Heart right ventricle (tissue), 16 donors: ENCODE measurements at regions not wholly inside any gene's neighbourhood (a gene's known extent, or its start where the extent isn't known, plus 50 kb on each side); places are given as distances from the start of the nearest gene placed in this dataset.

Source experiments
- ATAC-seq, 8 donors: fragments of 200-7000 bp; cut with Tn5 transposase; one replicate each; pipeline ENCODE4 v1.9.1; 2020; ENCODE audit warnings: mild to moderate bottlenecking in 8 of 8, moderate library complexity in 8 of 8, moderate number of reproducible peaks in 1 of 8
- DNase-seq, 2 donors: peaks; one replicate each; pipeline ENCODE4 v3.0.0-alpha.2; 2020
- H3K27ac ChIP-seq, 10 donors: fragments of 200-600 bp; sonication (generic) in 2 of 10; one replicate each; pipeline versions ENCODE4 v1.5.0 to v1.8.0; 2020 to 2022; ENCODE audit warnings: mild to moderate bottlenecking in 3 of 10
- H3K27me3 ChIP-seq, 7 donors: fragments of 200-600 bp; one replicate each; pipeline ENCODE4 v1.8.0; 2021 to 2022; ENCODE audit warnings: mild to moderate bottlenecking in 2 of 7
- H3K36me3 ChIP-seq, 9 donors: fragments of 200-600 bp; sonication (generic) in 1 of 9; one replicate each; pipeline versions ENCODE4 v1.5.0 to v1.8.0; 2020 to 2022; ENCODE audit warnings: mild to moderate bottlenecking in 2 of 9
- H3K4me1 ChIP-seq, 9 donors: fragments of 200-600 bp; sonication (generic) in 1 of 9; one replicate each; pipeline versions ENCODE4 v1.5.0 to v1.8.0; 2020 to 2022; ENCODE audit warnings: mild to moderate bottlenecking in 4 of 9
- H3K4me3 ChIP-seq, 10 donors: fragments of 200-600 bp; sonication (generic) in 2 of 10; one replicate each; pipeline versions ENCODE4 v1.5.0 to v1.8.0; 2020 to 2022; ENCODE audit warnings: mild to moderate bottlenecking in 7 of 10, moderate library complexity in 2 of 10
- H3K9me3 ChIP-seq, 11 donors: fragments of 200-600 bp in 10 of 11; sonication (generic) in 2 of 11; one replicate each; pipeline versions ENCODE4 v1.5.0 to v1.8.0; 2013 to 2022; ENCODE audit warnings: mild to moderate bottlenecking in 2 of 11, control low read depth in 1 of 11, moderate library complexity in 1 of 11
- WGBS, 2 donors: extraction: QIAGEN DNeasy Blood & Tissue Kit; methylation state at CpG; one replicate each; pipeline ENCODE4 v1.1.7; 2013; ENCODE audit warnings: inconsistent platforms in 1 of 2; 5-methylcytosine and 5-hydroxymethylcytosine counted together
- intact Hi-C, 10 donors: fragments of 100-400 bp; cut with DNase I; formaldehyde crosslinking; loops; one replicate each; pipeline versions ENCODE4 v1.11.1 to v1.14.2; 2022
- TF ChIP-seq, protein P1 (sequence below), 9 donors: fragments of 200-600 bp; sonication (generic) in 2 of 9; IDR thresholded peaks; one replicate each; pipeline versions ENCODE4 v1.5.0 to v1.8.0; 2021 to 2022; ENCODE audit warnings: antibody characterized with exemption in 9 of 9, mild to moderate bottlenecking in 5 of 9, moderate library complexity in 1 of 9
- donor health status: Arrhythmogenic right ventricular cardiomyopathy.
- donor health status: ischemic (EF 13 %, LVEDD 7.1; RV severe dilation, severe dysfunction).
- donor health status: healthy with polysubstance abuse.
- donor health status: DM: no; HTN: yes; CAD: no.
- donor health status: DM: no; HTN: no; CAD: no.
- donor health status: ischemic (EF 25% LVEDD 6.9; RV normal size, moderate dysfunction).
- donor health status: ischemic (EF 25% LVEDD 5.7; RV mildly dilated, moderate dysfunction).
- donor health status: healthy.
- donor health status: DM: yes; HTN: yes; CAD: no.
- donor health status: Ischemic cardiomyopathy.
- donor health status: ischemic (EF 35%, LVEDD 5.7; RV mildly dilated, moderate dysfunction).
- donor health status: nonischemic (EF 11% LVEDD 7.7; RV severe dilation, severe dysfunction).
- donor health status: DM: yes; HTN: yes; CAD: no.
- donor health status: PGD.
- donor health status: ischemic (EF 29% LVEDD 5.4; RV normal size, mild dysfunction).
- donor health status: nonischemic (EF 23%, LVEDD 6.1; RV moderate dilation, normal function).

- H3K4me1 ChIP-seq: no peaks in the 10 kb centered on the region
- intact Hi-C loops: no loop called here
- peaks cover 0 to 28% (median 7%) of the 10 kb centered on the region in 11 donors for H3K9me3 ChIP-seq
- no peaks in the 10 kb centered on the region for H3K27me3 ChIP-seq
- TF ChIP-seq, protein P1, sequence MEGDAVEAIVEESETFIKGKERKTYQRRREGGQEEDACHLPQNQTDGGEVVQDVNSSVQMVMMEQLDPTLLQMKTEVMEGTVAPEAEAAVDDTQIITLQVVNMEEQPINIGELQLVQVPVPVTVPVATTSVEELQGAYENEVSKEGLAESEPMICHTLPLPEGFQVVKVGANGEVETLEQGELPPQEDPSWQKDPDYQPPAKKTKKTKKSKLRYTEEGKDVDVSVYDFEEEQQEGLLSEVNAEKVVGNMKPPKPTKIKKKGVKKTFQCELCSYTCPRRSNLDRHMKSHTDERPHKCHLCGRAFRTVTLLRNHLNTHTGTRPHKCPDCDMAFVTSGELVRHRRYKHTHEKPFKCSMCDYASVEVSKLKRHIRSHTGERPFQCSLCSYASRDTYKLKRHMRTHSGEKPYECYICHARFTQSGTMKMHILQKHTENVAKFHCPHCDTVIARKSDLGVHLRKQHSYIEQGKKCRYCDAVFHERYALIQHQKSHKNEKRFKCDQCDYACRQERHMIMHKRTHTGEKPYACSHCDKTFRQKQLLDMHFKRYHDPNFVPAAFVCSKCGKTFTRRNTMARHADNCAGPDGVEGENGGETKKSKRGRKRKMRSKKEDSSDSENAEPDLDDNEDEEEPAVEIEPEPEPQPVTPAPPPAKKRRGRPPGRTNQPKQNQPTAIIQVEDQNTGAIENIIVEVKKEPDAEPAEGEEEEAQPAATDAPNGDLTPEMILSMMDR (IDR thresholded peaks at IDR 0.05): no peak
- H3K36me3 ChIP-seq: no peaks in the 10 kb centered on the region
- WGBS, 2 donors: 75 to 81% methylated on average over 27 of the region's 27 CpGs
- H3K27ac ChIP-seq: no peak overlapping the region
- ATAC-seq (no peak), DNase-seq (no peak)
- no peak overlapping the region for H3K4me3 ChIP-seq
These were observed 166.3 kb upstream of the ADCY1 start for GRCh38 chr7:45407730-45408408.

DNA sequence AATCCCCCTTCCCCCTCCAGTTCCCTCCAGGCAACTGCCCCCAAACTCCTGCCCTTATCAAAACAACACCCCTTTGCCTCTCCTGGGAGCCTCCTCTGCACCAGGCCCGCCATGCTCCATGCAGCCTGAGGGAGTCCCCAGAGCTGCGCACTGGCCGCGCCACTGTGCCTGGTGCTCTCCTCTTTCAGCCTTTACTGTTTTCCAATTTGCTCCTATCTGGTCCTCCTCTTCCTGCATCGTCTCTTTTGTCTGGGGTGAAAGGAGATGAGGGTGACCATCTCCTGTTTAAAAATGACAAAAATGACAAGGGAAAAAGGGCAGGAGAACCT lies 165.8 kb upstream of the ADCY1 start:
- intact Hi-C loops: no loop called here
- H3K36me3 ChIP-seq: no peaks in the 10 kb centered on the region
- TF ChIP-seq, protein P1 (IDR thresholded peaks at IDR 0.05): no peak
- H3K27me3 ChIP-seq: peaks cover 0 to under 1% (median 0%) of the 10 kb centered on the region in 7 donors
- no peak overlapping the region for H3K27ac ChIP-seq
- DNase-seq: no peak
- H3K4me1 ChIP-seq: no peaks in the 10 kb centered on the region
- no peak overlapping the region for H3K4me3 ChIP-seq
- ATAC-seq: no peak
- H3K9me3 ChIP-seq: peaks cover 0 to 26% (median 6%) of the 10 kb centered on the region in 11 donors
- 84 to 87% methylated on average over 5 of the region's 5 CpGs for WGBS, 2 donors

DNA sequence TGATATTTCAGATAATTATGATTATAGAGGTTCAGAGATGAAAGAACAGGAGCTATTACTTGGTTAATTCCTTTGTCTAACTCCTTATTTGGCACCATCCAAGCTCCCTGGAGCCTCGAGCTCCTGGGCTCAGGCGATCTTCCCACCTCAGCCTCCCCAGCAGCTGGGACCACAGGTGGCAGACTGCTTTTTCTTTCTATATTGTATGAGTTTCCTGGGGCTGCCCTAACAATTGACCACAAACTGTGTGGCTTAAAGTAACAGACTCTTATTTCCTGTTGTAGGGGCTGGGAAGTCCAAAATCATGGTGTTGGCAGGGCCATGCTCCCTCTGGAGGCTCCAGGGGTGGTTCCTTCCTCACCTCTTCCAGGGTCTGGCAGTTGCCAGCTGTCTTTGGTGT lies 163.3 kb upstream of the ADCY1 start:
- H3K36me3 ChIP-seq: no peaks in the 10 kb centered on the region
- H3K27ac ChIP-seq: no peak overlapping the region
- TF ChIP-seq, protein P1 (IDR thresholded peaks at IDR 0.05): no peak
- H3K4me1 ChIP-seq: no peaks in the 10 kb centered on the region
- peaks cover 0 to 17% (median 0%) of the 10 kb centered on the region in 11 donors for H3K9me3 ChIP-seq
- intact Hi-C loops: no loop called here
- no peak for ATAC-seq
- H3K4me3 ChIP-seq: no peak overlapping the region
- DNase-seq: no peak
- WGBS, 2 donors: 59 to 67% methylated on average over 2 of the region's 2 CpGs
- H3K27me3 ChIP-seq: peaks cover 0 to 5% (median 0%) of the 10 kb centered on the region in 7 donors

DNA sequence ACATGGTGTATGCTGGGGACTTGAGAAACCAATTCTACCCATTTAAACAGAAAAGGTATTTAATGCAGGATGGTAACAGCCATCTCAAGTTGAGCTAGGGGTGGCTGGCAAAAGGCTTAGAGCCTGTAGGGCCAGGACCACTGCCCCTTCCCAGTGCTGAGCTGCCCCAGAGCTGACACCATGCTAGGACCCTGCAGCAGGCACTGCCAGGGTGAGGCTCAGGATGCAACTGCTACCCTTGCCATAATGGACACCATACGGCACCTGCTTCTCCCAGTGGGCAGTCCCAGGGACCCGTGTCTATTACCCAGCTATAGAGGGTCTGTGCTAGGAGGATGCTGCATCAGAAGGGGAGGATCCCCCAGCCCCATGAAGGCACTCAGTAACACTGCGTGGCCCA lies 160.7 kb upstream of the ADCY1 start:
- 80 to 81% methylated on average over 3 of the region's 3 CpGs for WGBS, 2 donors

More for the DNA sequence above, 160.7 kb upstream of the ADCY1 start:
- ATAC-seq: no peak
- TF ChIP-seq, protein P1 (IDR thresholded peaks at IDR 0.05): no peak
- intact Hi-C loops: no loop called here
- no peaks in the 10 kb centered on the region for H3K36me3 ChIP-seq
- H3K9me3 ChIP-seq: peaks cover 0 to 17% (median 0%) of the 10 kb centered on the region in 11 donors
- H3K27ac ChIP-seq: no peak overlapping the region
- no peaks in the 10 kb centered on the region for H3K4me1 ChIP-seq
- H3K4me3 ChIP-seq: no peak overlapping the region
- H3K27me3 ChIP-seq: peaks cover 0 to 5% (median 0%) of the 10 kb centered on the region in 7 donors
- DNase-seq: no peak
